Progenitor cell of endocrine pancreas (in vitro differentiated cells): ENCODE measurements at regions not wholly inside any gene's neighbourhood (a gene's known extent, or its start where the extent isn't known, plus 50 kb on each side); places are given as distances from the start of the nearest gene placed in this dataset.
A peak's percentile ranks its signal among the peaks of the same experiment; 100 is the strongest.

ENCODE experiments used
- DNase-seq: peaks from one replicate; pipeline ENCODE4 v3.0.0; 2021; ENCODE audit warnings: low spot score; ENCODE audit not compliant: unreplicated experiment
- H3K27ac Mint-ChIP-seq: 2 replicates; pipeline ENCODE4 v1.8.0; 2021; ENCODE audit warnings: mild to moderate bottlenecking, moderate library complexity, mixed read lengths
- H3K27me3 Mint-ChIP-seq: 2 replicates; pipeline ENCODE4 v1.8.0; 2021; ENCODE audit warnings: mixed read lengths
- H3K36me3 Mint-ChIP-seq: 2 replicates; pipeline ENCODE4 v1.8.0; 2022; ENCODE audit warnings: mixed read lengths; ENCODE audit not compliant: insufficient read depth
- H3K4me1 Mint-ChIP-seq: 2 replicates; pipeline ENCODE4 v1.8.0; 2021; ENCODE audit warnings: low read depth, mixed read lengths
- H3K4me3 Mint-ChIP-seq: 2 replicates; pipeline ENCODE4 v1.8.0; 2021; ENCODE audit warnings: low read depth, mild to moderate bottlenecking, moderate library complexity, mixed read lengths
- H3K9me3 Mint-ChIP-seq: 2 replicates; pipeline ENCODE4 v1.8.0; 2021; ENCODE audit warnings: low read depth, mixed read lengths
- TF ChIP-seq, protein P1 (sequence below): fragments of 200-600 bp; sonication (generic); IDR thresholded peaks from one replicate; pipeline ENCODE4 v1.5.0; 2021; ENCODE audit warnings: antibody characterized with exemption, mild to moderate bottlenecking; ENCODE audit not compliant: unreplicated experiment

DNA sequence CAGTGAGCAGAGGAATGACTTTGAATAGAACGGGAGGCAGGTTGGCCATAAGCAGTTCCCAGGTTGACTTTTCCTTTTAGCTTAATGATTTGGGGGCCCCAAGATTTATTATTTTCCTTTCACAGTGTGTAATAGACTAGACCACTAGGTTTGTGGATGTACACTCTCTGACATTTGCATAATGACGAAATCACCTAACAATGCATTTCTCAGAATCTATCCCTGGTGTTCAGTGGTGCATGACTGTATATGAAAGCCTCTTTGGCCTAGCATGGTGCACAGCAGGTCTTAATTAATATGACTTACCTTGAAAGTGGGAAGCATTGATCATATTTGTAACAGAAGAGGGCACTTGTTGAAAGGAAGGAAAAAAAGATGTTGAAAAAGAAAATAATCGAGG is 761.9 kb downstream of the TYW1 start:
- TF ChIP-seq, protein P1, sequence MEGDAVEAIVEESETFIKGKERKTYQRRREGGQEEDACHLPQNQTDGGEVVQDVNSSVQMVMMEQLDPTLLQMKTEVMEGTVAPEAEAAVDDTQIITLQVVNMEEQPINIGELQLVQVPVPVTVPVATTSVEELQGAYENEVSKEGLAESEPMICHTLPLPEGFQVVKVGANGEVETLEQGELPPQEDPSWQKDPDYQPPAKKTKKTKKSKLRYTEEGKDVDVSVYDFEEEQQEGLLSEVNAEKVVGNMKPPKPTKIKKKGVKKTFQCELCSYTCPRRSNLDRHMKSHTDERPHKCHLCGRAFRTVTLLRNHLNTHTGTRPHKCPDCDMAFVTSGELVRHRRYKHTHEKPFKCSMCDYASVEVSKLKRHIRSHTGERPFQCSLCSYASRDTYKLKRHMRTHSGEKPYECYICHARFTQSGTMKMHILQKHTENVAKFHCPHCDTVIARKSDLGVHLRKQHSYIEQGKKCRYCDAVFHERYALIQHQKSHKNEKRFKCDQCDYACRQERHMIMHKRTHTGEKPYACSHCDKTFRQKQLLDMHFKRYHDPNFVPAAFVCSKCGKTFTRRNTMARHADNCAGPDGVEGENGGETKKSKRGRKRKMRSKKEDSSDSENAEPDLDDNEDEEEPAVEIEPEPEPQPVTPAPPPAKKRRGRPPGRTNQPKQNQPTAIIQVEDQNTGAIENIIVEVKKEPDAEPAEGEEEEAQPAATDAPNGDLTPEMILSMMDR: no peak
- peaks cover 25% of the 10 kb centered on the region for H3K9me3 Mint-ChIP-seq
- H3K27ac Mint-ChIP-seq: no peak overlapping the region
- H3K4me1 Mint-ChIP-seq: peaks cover 10% of the 10 kb centered on the region
- no peak overlapping the region for H3K4me3 Mint-ChIP-seq
- H3K36me3 Mint-ChIP-seq: peaks cover 7% of the 10 kb centered on the region
- H3K27me3 Mint-ChIP-seq: no peaks in the 10 kb centered on the region
- no peak for DNase-seq

DNA sequence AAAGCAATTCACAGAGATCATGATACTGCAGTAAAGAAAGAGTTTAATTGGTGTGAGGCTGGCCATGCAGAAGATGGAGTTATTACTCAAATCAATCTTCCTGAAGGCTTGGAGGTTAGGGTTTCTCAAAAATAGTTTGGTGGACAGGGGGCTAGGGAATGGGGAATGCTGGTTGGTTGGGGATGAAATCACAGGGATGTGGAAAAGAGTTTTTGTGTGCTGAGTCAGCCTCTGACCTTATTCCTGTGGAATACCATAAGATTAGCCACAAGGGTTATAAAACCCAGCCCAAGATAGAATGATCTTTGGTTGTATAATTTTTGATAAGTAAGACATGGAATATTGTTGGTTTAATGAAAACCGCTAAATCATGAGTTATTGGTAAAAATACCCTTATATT is 764.3 kb downstream of the TYW1 start:
- peaks cover 8% of the 10 kb centered on the region for H3K36me3 Mint-ChIP-seq
- H3K27me3 Mint-ChIP-seq: no peaks in the 10 kb centered on the region
- H3K4me3 Mint-ChIP-seq: no peak overlapping the region
- DNase-seq: no peak
- TF ChIP-seq, protein P1: no peak
- H3K9me3 Mint-ChIP-seq: peaks cover 19% of the 10 kb centered on the region
- no peak overlapping the region for H3K27ac Mint-ChIP-seq
- peaks cover 25% of the 10 kb centered on the region for H3K4me1 Mint-ChIP-seq

- Mint-ChIP-seq H3K27ac (no peak overlapping the region), H3K9me3 (peaks cover 25% of the 10 kb centered on the region), H3K4me3 (no peak overlapping the region), H3K36me3 (peaks cover 12% of the 10 kb centered on the region), H3K4me1 (peaks cover 25% of the 10 kb centered on the region), H3K27me3 (no peaks in the 10 kb centered on the region)
- DNase-seq: no peak
- TF ChIP-seq, protein P1: no peak
These were observed 765.9 kb downstream of the TYW1 start for GRCh38 chr7:67762516-67762915.

GRCh38 chr7:67764289-67764688 is 767.7 kb downstream of the TYW1 start:
- no peaks in the 10 kb centered on the region for H3K27me3 Mint-ChIP-seq
- H3K36me3 Mint-ChIP-seq: peaks cover 10% of the 10 kb centered on the region
- H3K4me1 Mint-ChIP-seq: peaks cover 20% of the 10 kb centered on the region
- H3K27ac Mint-ChIP-seq: peak overlapping the region; percentile 93
- TF ChIP-seq, protein P1: no peak
- H3K9me3 Mint-ChIP-seq: peaks cover 21% of the 10 kb centered on the region
- peak overlapping the region; percentile 3 for H3K4me3 Mint-ChIP-seq
- DNase-seq: no peak

DNA sequence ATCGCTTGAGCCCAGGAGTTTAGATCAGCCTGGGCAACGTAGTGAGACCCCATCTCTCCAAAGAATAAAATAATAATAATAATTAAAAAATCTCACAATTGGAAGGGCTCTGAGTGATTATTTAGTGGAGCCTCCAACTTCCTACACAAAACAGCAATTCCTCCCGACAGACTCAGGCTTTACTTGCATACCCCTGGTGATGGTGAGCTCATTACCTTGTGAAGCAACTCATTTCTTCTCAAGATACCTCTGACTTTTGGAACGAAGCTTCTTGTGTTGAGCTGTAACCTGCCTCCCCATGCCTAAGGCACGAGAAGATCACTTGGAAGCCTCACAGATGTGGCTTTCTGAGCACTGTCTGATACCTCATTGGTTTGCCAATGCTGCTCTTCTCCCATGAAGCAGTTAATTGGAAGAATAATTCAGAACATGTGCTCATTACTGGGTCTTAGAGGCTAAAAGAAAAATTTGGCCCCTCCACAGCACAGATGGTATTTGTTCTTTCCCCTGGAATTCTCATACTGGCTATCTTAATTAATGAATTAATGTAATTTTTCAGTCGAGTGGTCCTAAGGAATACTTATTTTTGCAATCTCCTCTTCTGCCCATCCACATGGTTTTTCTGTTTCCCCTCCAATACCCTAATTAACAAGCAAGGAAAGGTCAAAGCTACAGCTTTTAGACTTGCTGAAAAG is 769.0 kb downstream of the TYW1 start:
- H3K9me3 Mint-ChIP-seq: peaks cover 17% of the 10 kb centered on the region
- peaks cover 7% of the 10 kb centered on the region for H3K36me3 Mint-ChIP-seq
- H3K4me1 Mint-ChIP-seq: peaks cover 20% of the 10 kb centered on the region
- no peak overlapping the region for H3K4me3 Mint-ChIP-seq
- peak overlapping the region; percentile 9 for H3K27ac Mint-ChIP-seq
- H3K27me3 Mint-ChIP-seq: no peaks in the 10 kb centered on the region
- DNase-seq: no peak
- TF ChIP-seq, protein P1: no peak
